A549 (cell line): ENCODE measurements at regions not wholly inside any gene's neighbourhood (a gene's known extent, or its start where the extent isn't known, plus 50 kb on each side); places are given as distances from the start of the nearest gene placed in this dataset.

Experiments
- BHLHE40 ChIP-seq: IDR thresholded peaks from 2 replicates; pipeline ENCODE4 v1.6.1; 2012; ENCODE audit warnings: low read depth, low read length, inconsistent platforms
- CBX8 ChIP-seq: fragments of 200-600 bp; sonication (generic); IDR thresholded peaks from 2 replicates; pipeline ENCODE4 v1.6.1; 2016
- CHD4 ChIP-seq: fragments of 200-600 bp; sonication (generic); IDR thresholded peaks from 2 replicates; pipeline ENCODE4 v1.6.1; 2016; ENCODE audit warnings: antibody characterized with exemption, mild to moderate bottlenecking, borderline replicate concordance
- CTCF ChIP-seq: fragments of >200 bp; sonication (Bioruptor Twin); formaldehyde crosslinking; IDR thresholded peaks from 3 replicates; pipeline ENCODE4 v1.5.1; 2016
- EP300 ChIP-seq, 2 experiments: fragments of >200 bp; sonication (Bioruptor Twin); formaldehyde crosslinking; IDR thresholded peaks; 2 replicates in 1 of 2; 3 replicates in 1 of 2; pipeline ENCODE4 v1.6.1; 2016 to 2017
- HOXA7 ChIP-seq: fragments of 250-450 bp; sonication (Bioruptor Pico); IDR thresholded peaks from 2 replicates; pipeline ENCODE4 v1.5.0; 2020; ENCODE audit warnings: mild to moderate bottlenecking, moderate library complexity
- PHF8 ChIP-seq: fragments of 200-600 bp; sonication (generic); IDR thresholded peaks from 2 replicates; pipeline ENCODE4 v1.6.1; 2016; ENCODE audit warnings: low read depth, mild to moderate bottlenecking, antibody characterized with exemption, moderate library complexity, borderline replicate concordance
- POLR2A ChIP-seq: IDR thresholded peaks from 2 replicates; pipeline ENCODE4 v1.6.1; 2012; ENCODE audit warnings: mild to moderate bottlenecking, low read length
- RNF2 ChIP-seq: fragments of 200-600 bp; sonication (generic); IDR thresholded peaks from 2 replicates; pipeline ENCODE4 v1.6.1; 2016; ENCODE audit warnings: low read depth, mild to moderate bottlenecking, antibody characterized with exemption, moderate library complexity, borderline replicate concordance

GRCh38 chr2:103615611-103616105, 853.8 kb downstream of the TMEM182 start:
- TF ChIP-seq POLR2A (no peak), CBX8 (no peak), PHF8 (no peak), HOXA7 (no peak), CTCF (no peak), BHLHE40 (no peak), RNF2 (no peak), CHD4 (no peak), EP300 (IDR thresholded peaks at IDR 0.05) (no peak)
